Neutrophil (primary cell): ENCODE measurements at regions not wholly inside any gene's neighbourhood (a gene's known extent, or its start where the extent isn't known, plus 50 kb on each side); places are given as distances from the start of the nearest gene placed in this dataset.

Source experiments
- H3K27ac ChIP-seq: fragments of 200-600 bp; sonication (generic); 2 replicates; pipeline ENCODE4 v1.5.1; 2016; ENCODE audit warnings: mild to moderate bottlenecking, moderate library complexity
- H3K27me3 ChIP-seq: fragments of 200-600 bp; sonication (generic); 2 replicates; pipeline ENCODE4 v1.6.0; 2016; ENCODE audit warnings: mild to moderate bottlenecking
- H3K36me3 ChIP-seq: fragments of 200-600 bp; sonication (generic); 2 replicates; pipeline ENCODE4 v1.5.1; 2017
- H3K4me1 ChIP-seq, 2 experiments: fragments of 200-600 bp in 1 of 2; sonication (generic) in 1 of 2; 1 replicate in 1 of 2; 2 replicates in 1 of 2; pipeline versions ENCODE4 v1.5.1 to v1.6.1; 2013 to 2016; ENCODE audit warnings: low read depth in 1 of 2, low read length in 1 of 2, mild to moderate bottlenecking in 1 of 2, moderate library complexity in 1 of 2; ENCODE audit not compliant: control insufficient read depth in 1 of 2, insufficient read depth in 1 of 2
- H3K4me3 ChIP-seq, 2 experiments: fragments of 200-600 bp in 1 of 2; sonication (generic) in 1 of 2; 1 replicate in 1 of 2; 2 replicates in 1 of 2; pipeline ENCODE4 v1.5.1; 2013 to 2016; ENCODE audit warnings: low read depth in 1 of 2, low read length in 1 of 2, mild to moderate bottlenecking in 1 of 2, moderate library complexity in 1 of 2
- H3K9me3 ChIP-seq: fragments of 200-600 bp; sonication (generic); 2 replicates; pipeline ENCODE4 v1.5.1; 2016
- TF ChIP-seq, protein P1 (sequence below): fragments of 200-600 bp; sonication (generic); IDR thresholded peaks from 2 replicates; pipeline ENCODE4 v1.5.1; 2016; ENCODE audit warnings: antibody characterized with exemption

DNA sequence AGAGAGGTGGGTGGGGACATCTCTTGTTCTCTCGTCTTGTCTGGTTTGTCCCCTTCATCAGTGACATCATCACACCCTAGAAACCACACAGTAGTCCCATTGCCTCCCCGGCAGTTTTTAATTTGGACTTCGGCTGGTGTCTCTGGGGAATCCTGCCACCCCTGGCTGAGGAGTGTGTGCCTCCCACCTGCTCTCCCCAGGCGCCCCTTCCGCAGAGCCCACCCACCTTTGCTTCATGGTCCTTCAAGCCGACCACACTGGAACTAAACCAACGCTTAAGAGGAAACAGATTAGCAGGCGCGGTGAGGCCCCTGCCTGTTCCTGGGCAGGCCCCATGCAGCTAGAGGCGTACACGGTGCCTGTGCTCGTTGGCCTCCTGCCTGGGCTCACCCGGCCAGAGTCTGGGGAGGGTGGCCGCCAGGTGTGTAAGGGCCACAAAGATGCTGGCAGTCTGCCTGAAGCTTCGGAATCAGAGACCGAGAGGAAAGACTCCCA, 107.6 kb upstream of the SPRY4 start:
- Histone ChIP-seq H3K4me3 (no peak overlapping the region), H3K36me3 (no peaks in the 10 kb centered on the region), H3K4me1 (no peaks in the 10 kb centered on the region), H3K9me3 (no peaks in the 10 kb centered on the region), H3K27ac (no peak overlapping the region), H3K27me3 (peaks cover 46% of the 10 kb centered on the region)
- TF ChIP-seq, protein P1, sequence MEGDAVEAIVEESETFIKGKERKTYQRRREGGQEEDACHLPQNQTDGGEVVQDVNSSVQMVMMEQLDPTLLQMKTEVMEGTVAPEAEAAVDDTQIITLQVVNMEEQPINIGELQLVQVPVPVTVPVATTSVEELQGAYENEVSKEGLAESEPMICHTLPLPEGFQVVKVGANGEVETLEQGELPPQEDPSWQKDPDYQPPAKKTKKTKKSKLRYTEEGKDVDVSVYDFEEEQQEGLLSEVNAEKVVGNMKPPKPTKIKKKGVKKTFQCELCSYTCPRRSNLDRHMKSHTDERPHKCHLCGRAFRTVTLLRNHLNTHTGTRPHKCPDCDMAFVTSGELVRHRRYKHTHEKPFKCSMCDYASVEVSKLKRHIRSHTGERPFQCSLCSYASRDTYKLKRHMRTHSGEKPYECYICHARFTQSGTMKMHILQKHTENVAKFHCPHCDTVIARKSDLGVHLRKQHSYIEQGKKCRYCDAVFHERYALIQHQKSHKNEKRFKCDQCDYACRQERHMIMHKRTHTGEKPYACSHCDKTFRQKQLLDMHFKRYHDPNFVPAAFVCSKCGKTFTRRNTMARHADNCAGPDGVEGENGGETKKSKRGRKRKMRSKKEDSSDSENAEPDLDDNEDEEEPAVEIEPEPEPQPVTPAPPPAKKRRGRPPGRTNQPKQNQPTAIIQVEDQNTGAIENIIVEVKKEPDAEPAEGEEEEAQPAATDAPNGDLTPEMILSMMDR, result no peak

- Histone ChIP-seq H3K27ac (no peak overlapping the region), H3K36me3 (no peaks in the 10 kb centered on the region), H3K27me3 (peaks cover 41% of the 10 kb centered on the region), H3K4me3 (no peak overlapping the region), H3K9me3 (no peaks in the 10 kb centered on the region), H3K4me1 (no peaks in the 10 kb centered on the region)
- TF ChIP-seq, protein P1, result no peak
Measured at GRCh38 chr5:142428773-142429473, 104.1 kb upstream of the SPRY4 start.

DNA sequence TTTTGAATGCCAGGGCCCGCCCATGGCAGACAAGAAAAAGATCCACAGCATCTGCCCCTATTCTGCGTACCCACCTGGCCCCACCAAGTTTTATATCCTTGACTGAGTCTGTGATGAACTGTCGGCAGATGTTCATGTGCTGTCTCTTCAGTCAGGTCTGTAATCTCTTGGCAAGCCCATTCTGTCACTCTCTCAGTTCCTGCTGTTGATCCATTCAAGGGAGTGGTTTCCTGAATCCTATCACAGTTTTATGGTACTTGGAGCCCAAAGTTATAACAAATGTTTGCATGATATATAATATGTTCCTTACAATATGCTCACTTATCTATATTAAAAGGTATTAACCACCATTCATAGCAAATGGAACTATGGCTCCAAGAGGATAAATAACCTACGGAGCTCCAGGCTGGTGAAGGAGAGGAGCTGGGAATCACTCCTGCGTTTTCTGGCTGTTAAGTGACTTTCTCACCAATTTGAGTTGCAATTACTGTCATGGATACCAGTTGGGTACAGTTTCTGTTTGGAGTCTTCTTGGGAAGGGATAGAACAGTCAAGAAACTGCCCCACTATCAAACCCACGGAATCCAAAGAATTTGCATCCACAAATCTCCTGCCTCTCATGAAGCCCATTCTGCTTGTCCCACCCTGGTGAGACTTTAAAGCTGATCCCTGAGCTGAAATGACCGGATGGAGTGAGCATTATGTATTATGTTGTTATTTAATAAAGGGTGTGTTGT, 103.4 kb upstream of the SPRY4 start:
- no peaks in the 10 kb centered on the region for H3K36me3 ChIP-seq
- H3K27ac ChIP-seq, result no peak overlapping the region
- H3K27me3 ChIP-seq, result peaks cover 33% of the 10 kb centered on the region
- TF ChIP-seq, protein P1, result no peak
- no peak overlapping the region for H3K4me3 ChIP-seq
- no peaks in the 10 kb centered on the region for H3K9me3 ChIP-seq
- no peaks in the 10 kb centered on the region for H3K4me1 ChIP-seq

- Histone ChIP-seq H3K4me1 (no peaks in the 10 kb centered on the region), H3K36me3 (no peaks in the 10 kb centered on the region), H3K9me3 (no peaks in the 10 kb centered on the region), H3K4me3 (no peak overlapping the region), H3K27me3 (peaks cover 27% of the 10 kb centered on the region), H3K27ac (no peak overlapping the region)
- TF ChIP-seq, protein P1, result no peak
Measured at GRCh38 chr5:142427529-142427928, 102.7 kb upstream of the SPRY4 start.

DNA sequence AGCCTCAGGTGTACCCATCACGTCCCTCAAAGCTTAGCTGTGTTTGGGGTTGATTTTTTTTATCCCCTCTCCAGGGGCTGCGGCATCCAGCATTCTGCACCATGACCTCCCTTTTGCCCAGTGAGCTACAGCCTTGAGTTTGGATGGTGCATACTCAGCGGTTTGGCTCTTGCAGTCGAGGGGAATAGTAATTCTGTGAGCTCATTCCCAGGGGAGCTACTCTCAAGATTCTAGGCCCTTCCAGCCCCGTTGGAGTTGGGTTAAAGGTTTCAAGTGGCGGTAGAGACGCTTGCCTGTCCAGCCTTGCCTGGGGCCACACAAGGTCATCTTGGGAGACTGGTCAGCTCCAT, 102.2 kb upstream of the SPRY4 start:
- H3K4me1 ChIP-seq, result no peaks in the 10 kb centered on the region
- TF ChIP-seq, protein P1, result no peak
- H3K36me3 ChIP-seq, result no peaks in the 10 kb centered on the region
- H3K4me3 ChIP-seq, result no peak overlapping the region
- H3K9me3 ChIP-seq, result no peaks in the 10 kb centered on the region
- H3K27ac ChIP-seq, result no peak overlapping the region
- peaks cover 21% of the 10 kb centered on the region for H3K27me3 ChIP-seq
